Liver (tissue), 8 donors: ENCODE measurements at regions not wholly inside any gene's neighbourhood (a gene's known extent, or its start where the extent isn't known, plus 50 kb on each side); places are given as distances from the start of the nearest gene placed in this dataset.

Experiments
- DNase-seq: peaks from one replicate; pipeline ENCODE4 v3.0.0-alpha.2; 2017; ENCODE audit warnings: low spot score
- H3K27ac ChIP-seq, 2 donors: one replicate each; pipeline ENCODE4 v1.7.0; 2013; ENCODE audit warnings: inconsistent platforms in 2 of 2, low read length in 2 of 2, control low read depth in 1 of 2, low read depth in 1 of 2, mild to moderate bottlenecking in 1 of 2
- H3K27me3 ChIP-seq, 4 donors: one replicate each; pipeline versions ENCODE4 v1.6.1 to v1.7.0; 2013; ENCODE audit warnings: low read length in 3 of 4, inconsistent platforms in 1 of 4, mild to moderate bottlenecking in 1 of 4, moderate library complexity in 1 of 4; ENCODE audit not compliant: control insufficient read depth in 4 of 4, insufficient read depth in 4 of 4
- H3K36me3 ChIP-seq, 4 donors: one replicate each; pipeline versions ENCODE4 v1.6.1 to v1.7.0; 2013; ENCODE audit warnings: low read length in 3 of 4, mild to moderate bottlenecking in 3 of 4, low read depth in 1 of 4, moderate library complexity in 1 of 4; ENCODE audit not compliant: control insufficient read depth in 4 of 4, insufficient read depth in 3 of 4
- H3K4me1 ChIP-seq, 4 donors: one replicate each; pipeline versions ENCODE4 v1.6.1 to v1.7.0; 2013; ENCODE audit warnings: low read length in 3 of 4, mild to moderate bottlenecking in 3 of 4, moderate library complexity in 1 of 4; ENCODE audit not compliant: control insufficient read depth in 4 of 4, insufficient read depth in 4 of 4
- H3K4me3 ChIP-seq, 3 donors: one replicate each; pipeline versions ENCODE4 v1.6.1 to v1.7.0; 2013; ENCODE audit warnings: low read length in 3 of 3, control low read depth in 1 of 3, low read depth in 1 of 3, mild to moderate bottlenecking in 1 of 3
- H3K9ac ChIP-seq, 2 donors: one replicate each; pipeline ENCODE4 v1.7.0; 2013; ENCODE audit warnings: low read length in 2 of 2, mild to moderate bottlenecking in 2 of 2, moderate library complexity in 2 of 2, control low read depth in 1 of 2, low read depth in 1 of 2
- H3K9me3 ChIP-seq, 4 donors: one replicate each; pipeline versions ENCODE4 v1.6.1 to v1.7.0; 2013; ENCODE audit warnings: low read length in 3 of 4; ENCODE audit not compliant: control insufficient read depth in 4 of 4
- ATF3 ChIP-seq: IDR thresholded peaks from 2 replicates; pipeline ENCODE4 v1.6.1; 2016; ENCODE audit warnings: antibody characterized with exemption
- CTCF ChIP-seq: fragments of 150-350 bp; IDR thresholded peaks from 2 replicates; pipeline ENCODE4 v1.5.1; 2017; ENCODE audit warnings: improper control_type of control experiment, low read depth, low read length; ENCODE audit not compliant: missing input control
- EGR1 ChIP-seq, 2 donors: IDR thresholded peaks; 2 replicates each; pipeline ENCODE4 v1.6.1; 2016 to 2018; ENCODE audit warnings: antibody characterized with exemption in 2 of 2, low read depth in 2 of 2
- FOXA1 ChIP-seq: IDR thresholded peaks from 2 replicates; pipeline ENCODE4 v1.6.1; 2016; ENCODE audit warnings: antibody characterized with exemption
- FOXA2 ChIP-seq: IDR thresholded peaks from 2 replicates; pipeline ENCODE4 v1.6.1; 2016; ENCODE audit warnings: antibody characterized with exemption
- HNF4A ChIP-seq, 2 donors: conservative IDR thresholded peaks; 2 replicates each; pipeline ENCODE4 v1.6.1; 2016; ENCODE audit warnings: antibody characterized with exemption in 2 of 2, mild to moderate bottlenecking in 2 of 2
- HNF4G ChIP-seq: IDR thresholded peaks from 2 replicates; pipeline ENCODE4 v1.6.1; 2016; ENCODE audit warnings: antibody characterized with exemption
- JUND ChIP-seq, 2 donors: IDR thresholded peaks; 2 replicates each; pipeline ENCODE4 v1.6.1; 2016; ENCODE audit warnings: antibody characterized with exemption in 2 of 2
- MAX ChIP-seq: IDR thresholded peaks from 2 replicates; pipeline ENCODE4 v1.6.1; 2016; ENCODE audit warnings: antibody characterized with exemption
- NR2F2 ChIP-seq: IDR thresholded peaks from 2 replicates; pipeline ENCODE4 v1.6.1; 2016; ENCODE audit warnings: antibody characterized with exemption
- RAD21 ChIP-seq, 2 donors: IDR thresholded peaks; 2 replicates each; pipeline ENCODE4 v1.6.1; 2016; ENCODE audit warnings: antibody characterized with exemption in 2 of 2, mild to moderate bottlenecking in 2 of 2
- REST ChIP-seq: IDR thresholded peaks from 2 replicates; pipeline ENCODE4 v1.6.1; 2016; ENCODE audit warnings: antibody characterized with exemption, mild to moderate bottlenecking
- SP1 ChIP-seq: IDR thresholded peaks from 2 replicates; pipeline ENCODE4 v1.6.1; 2018; ENCODE audit warnings: antibody characterized with exemption, mild to moderate bottlenecking
- TAF1 ChIP-seq: conservative IDR thresholded peaks from 2 replicates; pipeline ENCODE4 v1.6.1; 2016; ENCODE audit warnings: antibody characterized with exemption, mild to moderate bottlenecking
- YY1 ChIP-seq: IDR thresholded peaks from 2 replicates; pipeline ENCODE4 v1.6.1; 2016; ENCODE audit warnings: antibody characterized with exemption, mild to moderate bottlenecking
- ZBTB33 ChIP-seq: IDR thresholded peaks from 2 replicates; pipeline ENCODE4 v1.6.1; 2016; ENCODE audit warnings: antibody characterized with exemption
- WGBS: extraction: QIAGEN DNeasy Blood & Tissue Kit; methylation state at CpG from one replicate; pipeline ENCODE4 v1.1.7; 2013; 5-methylcytosine and 5-hydroxymethylcytosine counted together
- donor health status: healthy.
- donor health status: healthy.
- donor health status: healthy.
- donor health status: healthy.
- donor health status: healthy.

- Histone ChIP-seq H3K4me3 (no peak overlapping the region), H3K9ac (no peak overlapping the region), H3K9me3 (no peaks in the 10 kb centered on the region), H3K36me3 (no peaks in the 10 kb centered on the region), H3K27me3 (peaks cover 0 to 9% (median 0%) of the 10 kb centered on the region in 4 donors), H3K27ac (no peak overlapping the region), H3K4me1 (no peaks in the 10 kb centered on the region)
- no peak for TF ChIP-seq JUND (IDR thresholded peaks at IDR 0.05)
- TF ChIP-seq HNF4A (conservative IDR thresholded peaks at IDR 0.05): no peak
- 65% methylated on average over 1 of the region's 1 CpG for WGBS
- DNase-seq: no peak
Measured at GRCh38 chr12:41706376-41706775, 438.3 kb downstream of the GXYLT1 start.

GRCh38 chr12:41701943-41702601 is 442.6 kb downstream of the GXYLT1 start:
- no peaks in the 10 kb centered on the region for H3K36me3 ChIP-seq
- WGBS: 48% methylated on average over 2 of the region's 2 CpGs
- H3K9ac ChIP-seq: no peak overlapping the region
- peaks cover 0 to 2% (median 0%) of the 10 kb centered on the region in 4 donors for H3K27me3 ChIP-seq
- no peak overlapping the region for H3K27ac ChIP-seq
- H3K9me3 ChIP-seq: no peaks in the 10 kb centered on the region
- peaks cover 0 to 2% (median 0%) of the 10 kb centered on the region in 4 donors for H3K4me1 ChIP-seq
- no peak overlapping the region for H3K4me3 ChIP-seq
- DNase-seq: no peak
- TF ChIP-seq NR2F2 (no peak), SP1 (no peak), CTCF (no peak), ATF3 (no peak), RAD21 (IDR thresholded peaks at IDR 0.05) (no peak), ZBTB33 (no peak), HNF4G (no peak), EGR1 (IDR thresholded peaks at IDR 0.05; ENCODE audit: low read depth in 2 of 2) (no peak), MAX (no peak)

- Histone ChIP-seq H3K4me3 (no peak overlapping the region), H3K36me3 (no peaks in the 10 kb centered on the region), H3K4me1 (peaks cover 0 to 2% (median 0%) of the 10 kb centered on the region in 4 donors), H3K9ac (no peak overlapping the region), H3K27me3 (peaks cover 0 to 2% (median 0%) of the 10 kb centered on the region in 4 donors), H3K27ac (no peak overlapping the region), H3K9me3 (no peaks in the 10 kb centered on the region)
- 79% methylated on average over 4 of the region's 4 CpGs for WGBS
- no peak for DNase-seq
- no peak for TF ChIP-seq SP1
- TF ChIP-seq YY1: no peak
- no peak for TF ChIP-seq ZBTB33
- no peak for TF ChIP-seq JUND (IDR thresholded peaks at IDR 0.05)
- no peak for TF ChIP-seq HNF4G
- TF ChIP-seq REST: no peak
- no peak for TF ChIP-seq TAF1
- TF ChIP-seq FOXA2: no peak
- no peak for TF ChIP-seq MAX
- no peak for TF ChIP-seq FOXA1
- no peak for TF ChIP-seq NR2F2
Measured at GRCh38 chr12:41700940-41701339, 443.7 kb downstream of the GXYLT1 start.
